H1 (cell line): ENCODE measurements at regions not wholly inside any gene's neighbourhood (a gene's known extent, or its start where the extent isn't known, plus 50 kb on each side); places are given as distances from the start of the nearest gene placed in this dataset.

Experiments
- CTCF ChIA-PET: fragments of 300-600 bp; sonication (Branson Sonifier 250); formaldehyde crosslinking; loops from one replicate; lab custom pipeline; 2021; ENCODE audit not compliant: partially characterized antibody; lab: Charles Lee
- POLR2A ChIA-PET: fragments of 300-600 bp; sonication (Branson Sonifier 250); formaldehyde crosslinking; loops from one replicate; lab custom pipeline; 2021; ENCODE audit warnings: inconsistent platforms; ENCODE audit not compliant: partially characterized antibody; lab: Charles Lee
- DNase-seq, 2 experiments: peaks; one replicate each; pipeline versions ENCODE4 v3.0.0 to v3.0.0-alpha.2; 2010 to 2022; ENCODE audit warnings: low spot score in 2 of 2, low read depth in 1 of 2, mixed read lengths in 1 of 2
- FAIRE-seq: peaks from 2 replicates; lab custom pipeline; 2011; peaks lifted over from hg19 to GRCh38; lab: Jason Lieb, UNC
- H2AFZ ChIP-seq: 2 replicates; pipeline ENCODE4 v1.8.1; 2012; ENCODE audit warnings: low read length, inconsistent platforms
- H2AK5ac ChIP-seq: 2 replicates; pipeline ENCODE4 v1.6.1; 2013; ENCODE audit warnings: low read depth, low read length
- H2BK120ac ChIP-seq: replicated peaks from 2 replicates; pipeline ENCODE3; 2013; ENCODE audit warnings: low read depth, low read length, inconsistent platforms
- H2BK12ac ChIP-seq: 2 replicates; pipeline ENCODE4 v1.6.1; 2013; ENCODE audit warnings: low read depth, low read length
- H2BK15ac ChIP-seq: 2 replicates; pipeline ENCODE4 v1.6.1; 2013; ENCODE audit warnings: low read length
- H2BK20ac ChIP-seq: 2 replicates; pipeline ENCODE4 v1.6.1; 2013; ENCODE audit warnings: low read length
- H2BK5ac ChIP-seq: 2 replicates; pipeline ENCODE4 v1.6.1; 2013; ENCODE audit warnings: low read depth, low read length
- H3K14ac ChIP-seq: 2 replicates; pipeline ENCODE4 v1.6.1; 2013; ENCODE audit warnings: inconsistent platforms; ENCODE audit not compliant: insufficient read length
- H3K18ac ChIP-seq: 2 replicates; pipeline ENCODE4 v1.6.1; 2013; ENCODE audit warnings: low read length; ENCODE audit errors: extremely low read depth
- H3K23ac ChIP-seq: 2 replicates; pipeline ENCODE4 v1.6.1; 2013; ENCODE audit warnings: inconsistent platforms; ENCODE audit not compliant: insufficient read length
- H3K23me2 ChIP-seq: 2 replicates; pipeline ENCODE4 v1.6.1; 2013; ENCODE audit warnings: low read depth, low read length
- H3K27ac ChIP-seq: 2 replicates; pipeline ENCODE4 v1.6.1; 2011; ENCODE audit warnings: low read depth, low read length, inconsistent platforms
- H3K27me3 ChIP-seq, 4 experiments: replicated peaks in 1 of 4; 1 replicate in 1 of 4; 2 replicates in 3 of 4; pipeline versions ENCODE4 v1.6.1 to v1.8.1; 2011 to 2013; ENCODE audit warnings: low read length in 3 of 4, mild to moderate bottlenecking in 3 of 4, inconsistent platforms in 2 of 4, mixed read lengths in 2 of 4, moderate library complexity in 1 of 4; ENCODE audit not compliant: control insufficient read depth in 3 of 4, insufficient read depth in 3 of 4; ENCODE audit errors: extremely low read depth in 1 of 4
- H3K36me3 ChIP-seq, 4 experiments: 2 replicates each; pipeline versions ENCODE4 v1.6.1 to v1.8.1; 2011 to 2013; ENCODE audit warnings: mild to moderate bottlenecking in 4 of 4, low read length in 3 of 4, moderate library complexity in 2 of 4, control low read depth in 1 of 4, inconsistent platforms in 1 of 4; ENCODE audit not compliant: insufficient read depth in 4 of 4, control insufficient read depth in 2 of 4
- H3K4ac ChIP-seq: replicated peaks from 2 replicates; pipeline ENCODE3; 2013; ENCODE audit warnings: low read length, low read depth, mixed read lengths, inconsistent platforms; ENCODE audit not compliant: insufficient read length
- H3K4me1 ChIP-seq, 4 experiments: replicated peaks in 1 of 4; 1 replicate in 1 of 4; 2 replicates in 3 of 4; pipeline versions ENCODE4 v1.6.1 to v1.8.1; 2011 to 2013; ENCODE audit warnings: low read length in 3 of 4, inconsistent platforms in 2 of 4, mixed read lengths in 1 of 4; ENCODE audit not compliant: insufficient read depth in 4 of 4, control insufficient read depth in 3 of 4
- H3K4me2 ChIP-seq, 2 experiments: 2 replicates each; pipeline versions ENCODE4 v1.6.1 to v1.8.1; 2011 to 2013; ENCODE audit warnings: low read depth in 2 of 2, low read length in 2 of 2, control low read depth in 1 of 2, inconsistent platforms in 1 of 2, mild to moderate bottlenecking in 1 of 2; ENCODE audit not compliant: insufficient read depth in 1 of 2
- H3K4me3 ChIP-seq, 4 experiments: fragments of 200-600, 300-600 bp in 1 of 4; sonication (generic), shearing (Covaris generic), sonication (Bioruptor Twin) in 1 of 4; 2 replicates each; pipeline versions ENCODE4 v1.5.1 to v1.8.1; 2011 to 2016; ENCODE audit warnings: low read length in 4 of 4, low read depth in 3 of 4, control low read depth in 2 of 4, inconsistent platforms in 2 of 4, mild to moderate bottlenecking in 2 of 4, mixed read lengths in 1 of 4, moderate library complexity in 1 of 4; ENCODE audit not compliant: insufficient read depth in 2 of 4; ENCODE audit errors: extremely low read depth in 1 of 4
- H3K56ac ChIP-seq: replicated peaks from 2 replicates; pipeline ENCODE3; 2013; ENCODE audit warnings: low read depth, mild to moderate bottlenecking, mixed read lengths, low read length, inconsistent platforms; ENCODE audit not compliant: insufficient read length
- H3K79me1 ChIP-seq: 2 replicates; pipeline ENCODE4 v1.6.1; 2013; ENCODE audit warnings: low read depth, low read length, control low read depth
- H3K79me2 ChIP-seq, 2 experiments: 2 replicates each; pipeline versions ENCODE4 v1.6.1 to v1.8.1; 2012 to 2013; ENCODE audit warnings: low read length in 2 of 2, mild to moderate bottlenecking in 2 of 2, inconsistent platforms in 1 of 2; ENCODE audit not compliant: insufficient read depth in 2 of 2, control insufficient read depth in 1 of 2
- H3K9ac ChIP-seq, 4 experiments: replicated peaks in 1 of 4; 1 replicate in 1 of 4; 2 replicates in 3 of 4; pipeline versions ENCODE4 v1.6.1 to v1.8.1; 2011 to 2013; ENCODE audit warnings: low read depth in 3 of 4, low read length in 3 of 4, control low read depth in 2 of 4, mild to moderate bottlenecking in 2 of 4, moderate library complexity in 2 of 4, inconsistent platforms in 1 of 4; ENCODE audit errors: extremely low read depth in 1 of 4
- H3K9me3 ChIP-seq, 2 experiments: 2 replicates each; pipeline versions ENCODE4 v1.6.1 to v1.8.1; 2012 to 2013; ENCODE audit warnings: mild to moderate bottlenecking in 2 of 2, moderate library complexity in 2 of 2, control low read depth in 1 of 2, inconsistent platforms in 1 of 2, low read depth in 1 of 2, low read length in 1 of 2, mixed read lengths in 1 of 2; ENCODE audit not compliant: insufficient read depth in 2 of 2
- H4K20me1 ChIP-seq, 2 experiments: replicated peaks in 1 of 2; 2 replicates each; pipeline versions ENCODE3 to v1.8.1; 2011 to 2013; ENCODE audit warnings: inconsistent platforms in 2 of 2, low read length in 2 of 2, mild to moderate bottlenecking in 1 of 2; ENCODE audit not compliant: insufficient read depth in 2 of 2, control insufficient read depth in 1 of 2
- H4K5ac ChIP-seq: 2 replicates; pipeline ENCODE4 v1.6.1; 2013; ENCODE audit warnings: low read length, low read depth, mixed read lengths, inconsistent platforms; ENCODE audit not compliant: insufficient read length
- H4K8ac ChIP-seq: 2 replicates; pipeline ENCODE4 v1.8.0; 2013; ENCODE audit warnings: mild to moderate bottlenecking, moderate library complexity, low read length, inconsistent platforms; ENCODE audit not compliant: insufficient read depth; ENCODE audit errors: extremely low read depth
- H4K91ac ChIP-seq: replicated peaks from 2 replicates; pipeline ENCODE3; 2013; ENCODE audit warnings: low read length, mixed read lengths, inconsistent platforms; ENCODE audit not compliant: insufficient read length
- CBX8 ChIP-seq: fragments of 300-800, 300-1000 bp; sonication (generic); IDR thresholded peaks from 2 replicates; pipeline ENCODE4 v1.7.1; 2016; ENCODE audit warnings: low read depth, low read length, borderline replicate concordance
- CEBPB ChIP-seq: IDR thresholded peaks from 2 replicates; pipeline ENCODE4 v1.6.1; 2012; ENCODE audit warnings: low read depth, low read length
- EGR1 ChIP-seq: IDR thresholded peaks from 2 replicates; pipeline ENCODE4 v1.6.1; 2011; ENCODE audit warnings: low read depth, low read length, borderline replicate concordance
- EP300 ChIP-seq, 2 experiments: IDR thresholded peaks; 1 replicate in 1 of 2; 2 replicates in 1 of 2; pipeline ENCODE4 v1.6.1; 2011 to 2012; ENCODE audit warnings: low read depth in 2 of 2, low read length in 2 of 2, mild to moderate bottlenecking in 2 of 2, borderline replicate concordance in 1 of 2, inconsistent platforms in 1 of 2, moderate library complexity in 1 of 2
- FOSL1 ChIP-seq: IDR thresholded peaks from 2 replicates; pipeline ENCODE4 v1.6.1; 2011; ENCODE audit warnings: mild to moderate bottlenecking, low read depth, low read length, moderate library complexity; ENCODE audit not compliant: insufficient read depth
- GABPA ChIP-seq: IDR thresholded peaks from 2 replicates; pipeline ENCODE4 v1.6.1; 2011; ENCODE audit warnings: mild to moderate bottlenecking, low read length, moderate library complexity, borderline replicate concordance; ENCODE audit not compliant: insufficient read depth
- JUND ChIP-seq: IDR thresholded peaks from 2 replicates; pipeline ENCODE4 v1.6.1; 2011; ENCODE audit warnings: mild to moderate bottlenecking, improper control_type of control experiment, low read length
- KDM4A ChIP-seq: IDR thresholded peaks from one replicate; pipeline ENCODE4 v1.7.1; 2012; ENCODE audit warnings: low read depth, mild to moderate bottlenecking, moderate library complexity, low read length, inconsistent platforms; ENCODE audit not compliant: severe bottlenecking
- KDM5A ChIP-seq: fragments of 200-600 bp; IDR thresholded peaks from 2 replicates; pipeline ENCODE4 v1.7.1; 2012; ENCODE audit warnings: mild to moderate bottlenecking, low read length, inconsistent platforms, mixed read lengths
- POLR2A ChIP-seq, 2 experiments: IDR thresholded peaks; 1 replicate in 1 of 2; 2 replicates in 1 of 2; pipeline ENCODE4 v1.6.1; 2011; ENCODE audit warnings: low read depth in 2 of 2, low read length in 2 of 2, mild to moderate bottlenecking in 2 of 2; ENCODE audit errors: control extremely low read depth in 1 of 2
- RFX5 ChIP-seq: IDR thresholded peaks from 2 replicates; pipeline ENCODE4 v1.6.1; 2011; ENCODE audit warnings: low read depth, low read length, improper control_type of control experiment, borderline replicate concordance
- SIRT6 ChIP-seq: IDR thresholded peaks from one replicate; pipeline ENCODE4 v1.7.1; 2012; ENCODE audit warnings: low read length, inconsistent platforms
- SIX5 ChIP-seq: IDR thresholded peaks from 2 replicates; pipeline ENCODE4 v1.6.1; 2011; ENCODE audit warnings: mild to moderate bottlenecking, low read depth, low read length
- SP2 ChIP-seq: IDR thresholded peaks from 2 replicates; pipeline ENCODE4 v1.6.1; 2012; ENCODE audit warnings: mild to moderate bottlenecking, low read length, inconsistent platforms
- TAF1 ChIP-seq: IDR thresholded peaks from 2 replicates; pipeline ENCODE4 v1.6.1; 2011; ENCODE audit warnings: mild to moderate bottlenecking, low read depth, low read length
- TBP ChIP-seq: IDR thresholded peaks from 2 replicates; pipeline ENCODE4 v1.6.1; 2011; ENCODE audit warnings: low read depth, low read length, improper control_type of control experiment
- YY1 ChIP-seq: IDR thresholded peaks from 2 replicates; pipeline ENCODE4 v1.6.1; 2011; ENCODE audit warnings: low read depth, mild to moderate bottlenecking, low read length
- WGBS, 2 experiments: shearing (Covaris generic) in 1 of 2; methylation state at CpG; one replicate each; pipeline versions ENCODE4 v1.1.6 to v1.1.7; 2013 to 2015; ENCODE audit warnings: low lambda C conversion rate in 2 of 2, mixed read lengths in 2 of 2, inconsistent platforms in 1 of 2, low coverage in 1 of 2, missing lambda C conversion rate in 1 of 2; ENCODE audit not compliant: insufficient replicate concordance in 2 of 2, insufficient coverage in 1 of 2, insufficient read length in 1 of 2; ENCODE audit errors: extremely low coverage in 1 of 2, missing lambda C conversion rate in 1 of 2; 5-methylcytosine and 5-hydroxymethylcytosine counted together

DNA sequence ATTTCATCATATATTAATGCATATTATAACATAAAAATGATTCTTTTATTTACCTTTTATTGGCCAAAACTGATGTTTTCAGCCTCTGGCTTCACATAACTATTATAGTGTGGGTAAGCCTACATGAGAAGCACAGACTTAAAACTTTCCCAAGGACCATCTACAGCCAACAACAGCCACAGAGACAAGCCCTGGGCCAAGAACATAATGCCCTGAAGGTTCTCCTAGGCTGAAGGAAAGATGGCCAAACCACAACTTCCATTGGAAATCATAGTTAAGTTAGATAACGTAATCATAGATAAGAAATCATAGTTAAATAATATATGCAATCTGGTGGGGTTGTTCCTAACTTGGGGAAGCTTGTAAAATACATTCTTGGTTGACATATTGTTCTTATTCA, 280.0 kb upstream of the EMCN start:
- Histone ChIP-seq H2BK15ac (no peak overlapping the region), H2BK12ac (no peak overlapping the region), H3K4me1 (peaks cover 0 to 9% (median 0%) of the 10 kb centered on the region in 4 experiments; a peak in 1 of 7 replicates), H3K36me3 (no peaks in the 10 kb centered on the region; a peak in 1 of 8 replicates), H4K91ac (no peak overlapping the region), H3K27ac (no peak overlapping the region), H4K8ac (no peak overlapping the region), H3K9ac (no peak overlapping the region), H3K79me1 (no peaks in the 10 kb centered on the region), H3K18ac (no peak overlapping the region), H2BK20ac (no peak overlapping the region), H3K23me2 (no peaks in the 10 kb centered on the region), H3K79me2 (no peaks in the 10 kb centered on the region), H3K56ac (no peak overlapping the region), H3K27me3 (no peaks in the 10 kb centered on the region), H4K5ac (no peak overlapping the region), H3K4me3 (no peak overlapping the region), H3K14ac (no peak overlapping the region), H3K4ac (no peak overlapping the region), H2AFZ (no peak overlapping the region), H2BK120ac (no peak overlapping the region), H3K9me3 (no peaks in the 10 kb centered on the region), H2BK5ac (no peak overlapping the region), H3K4me2 (no peak overlapping the region), H4K20me1 (no peaks in the 10 kb centered on the region), H2AK5ac (no peak overlapping the region), H3K23ac (no peak overlapping the region)
- 100% methylated on average over 1 of the region's 1 CpG; no CpG with 5 or more reads in 1 of the 2 experiments for WGBS, 2 experiments
- CTCF ChIA-PET, result interaction anchor here (0.7 kb wide), 1 partner anchor 919 kb away, joined by 3 read pairs; no protein-coding TSS in a partner anchor
- POLR2A ChIA-PET, result no interaction called here
- no peak for FAIRE-seq
- DNase-seq, result no peak
- TF ChIP-seq TAF1 (no peak), SP2 (no peak), SIRT6 (no peak), RFX5 (no peak), KDM4A (no peak), SIX5 (no peak), CBX8 (no peak), CEBPB (no peak), EGR1 (no peak), GABPA (no peak), YY1 (no peak), TBP (no peak), KDM5A (no peak), EP300 (IDR thresholded peaks at IDR 0.05; ENCODE audit: borderline replicate concordance in 1 of 2, low read depth in 2 of 2, low read length in 2 of 2) (no peak), JUND (no peak), FOSL1 (no peak), POLR2A (IDR thresholded peaks at IDR 0.05; ENCODE audit: control extremely low read depth in 1 of 2, low read depth in 2 of 2, low read length in 2 of 2) (no peak)
